ENCODE measurements at regions not wholly inside any gene's neighbourhood (a gene's known extent, or its start where the extent isn't known, plus 50 kb on each side); places are given as distances from the start of the nearest gene placed in this dataset.

DNA sequence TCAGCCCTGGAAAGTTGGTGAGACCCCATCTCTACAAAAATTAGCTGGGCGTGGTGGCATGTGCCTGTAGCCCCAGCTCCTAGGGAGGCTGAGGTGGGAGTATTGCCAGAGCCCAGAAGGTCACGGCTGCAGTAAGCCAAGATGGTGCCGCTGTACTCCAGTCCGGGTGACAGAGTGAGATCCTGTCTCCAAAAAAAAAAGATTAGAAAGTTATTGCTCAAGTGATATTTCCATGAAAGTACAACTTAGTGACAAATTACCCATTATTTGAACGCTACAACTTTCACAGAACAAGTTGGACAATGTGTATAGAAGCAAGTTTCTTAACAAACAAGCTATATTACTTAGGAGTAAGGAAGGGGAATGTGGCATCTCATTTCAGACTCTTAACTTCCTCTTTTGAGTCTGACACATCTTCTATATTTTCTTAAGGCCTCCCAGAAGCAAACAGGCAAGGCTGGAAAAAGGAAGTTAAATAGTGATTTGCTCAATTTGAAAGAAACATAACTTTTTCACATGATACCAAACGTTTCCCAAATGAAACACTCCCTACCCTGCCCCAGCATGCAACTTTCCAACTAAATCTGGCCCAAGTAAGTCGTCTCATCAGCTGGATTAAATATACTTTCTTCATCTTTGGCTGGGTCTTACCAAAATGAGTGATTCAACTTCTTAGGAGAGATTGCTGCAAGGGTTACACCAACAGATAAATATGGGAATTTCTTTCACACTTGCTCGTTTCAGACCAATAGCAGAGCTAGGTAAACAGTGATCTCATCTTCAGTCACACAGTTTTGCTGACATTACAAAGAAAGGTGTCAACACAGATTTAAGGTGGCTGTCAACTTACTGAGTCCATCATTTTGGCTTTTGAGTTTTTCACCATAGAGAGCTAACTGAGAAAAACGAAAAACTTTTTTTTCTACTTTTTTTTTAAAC is 66.3 kb upstream of the KLF6 start:
- TSS peak; percentile 89 for BruUV-seq (replicated peaks)
- ChIA-PET POLR2A (interaction anchor here (0.6 to 2.0 kb wide), 9 partner anchors 15 to 231 kb away, joined by 3 to 15 read pairs (median 3); no protein-coding TSS in a partner anchor), CTCF (interaction anchor here (0.5 kb wide), 1 partner anchor 964 kb away, joined by 3 read pairs; no protein-coding TSS in a partner anchor)
- no peak overlapping the region for H3K4me3 ChIP-seq (ENCODE audit: low read depth in 2 of 2, low read length in 2 of 2)
- H3K36me3 ChIP-seq (ENCODE audit: control insufficient read depth, insufficient read depth, low read length): no peaks in the 10 kb centered on the region
- DNase-seq (ENCODE audit: low read depth, low spot score) (peak; percentile 88), ATAC-seq (no peak; the same call in 1 of the 2 replicates)
- H3K9me3 ChIP-seq (ENCODE audit: control insufficient read depth, insufficient read depth, low read depth, low read length): no peaks in the 10 kb centered on the region; the same call in 1 of the 2 replicates
- intact Hi-C loops (cut with micrococcal nuclease; ENCODE audit: unreplicated experiment): loop anchor here (5.0 kb wide), 1 partner anchor 36 kb away; no protein-coding TSS in a partner anchor
- in situ Hi-C loops (cut with HindIII; ENCODE audit: low pct_unique_long_range_greater_than_20kb, low sequenced_read_pairs): no loop called here
- peak overlapping the region; percentile 100 for H3K27ac ChIP-seq (ENCODE audit: low read length)
- no peaks in the 10 kb centered on the region for H3K27me3 ChIP-seq (ENCODE audit: control insufficient read depth, insufficient read depth, low read length)
- peaks cover 39% of the 10 kb centered on the region for H3K4me1 ChIP-seq (ENCODE audit: control insufficient read depth, insufficient read depth, low read length)
- TF ChIP-seq TCF7L2 (IDR thresholded peaks at IDR 0.05; ENCODE audit: low read depth, low read length) (no peak), POLR2AphosphoS5 (IDR thresholded peaks at IDR 0.05; ENCODE audit: low read depth, low read length) (0 out of 2 replicates have a peak, but pooled peaks have one; percentile 28), SIN3A (IDR thresholded peaks at IDR 0.05; ENCODE audit: borderline replicate concordance, insufficient read depth, low read depth, low read length) (no peak)
- TF ChIP-seq, protein P1, sequence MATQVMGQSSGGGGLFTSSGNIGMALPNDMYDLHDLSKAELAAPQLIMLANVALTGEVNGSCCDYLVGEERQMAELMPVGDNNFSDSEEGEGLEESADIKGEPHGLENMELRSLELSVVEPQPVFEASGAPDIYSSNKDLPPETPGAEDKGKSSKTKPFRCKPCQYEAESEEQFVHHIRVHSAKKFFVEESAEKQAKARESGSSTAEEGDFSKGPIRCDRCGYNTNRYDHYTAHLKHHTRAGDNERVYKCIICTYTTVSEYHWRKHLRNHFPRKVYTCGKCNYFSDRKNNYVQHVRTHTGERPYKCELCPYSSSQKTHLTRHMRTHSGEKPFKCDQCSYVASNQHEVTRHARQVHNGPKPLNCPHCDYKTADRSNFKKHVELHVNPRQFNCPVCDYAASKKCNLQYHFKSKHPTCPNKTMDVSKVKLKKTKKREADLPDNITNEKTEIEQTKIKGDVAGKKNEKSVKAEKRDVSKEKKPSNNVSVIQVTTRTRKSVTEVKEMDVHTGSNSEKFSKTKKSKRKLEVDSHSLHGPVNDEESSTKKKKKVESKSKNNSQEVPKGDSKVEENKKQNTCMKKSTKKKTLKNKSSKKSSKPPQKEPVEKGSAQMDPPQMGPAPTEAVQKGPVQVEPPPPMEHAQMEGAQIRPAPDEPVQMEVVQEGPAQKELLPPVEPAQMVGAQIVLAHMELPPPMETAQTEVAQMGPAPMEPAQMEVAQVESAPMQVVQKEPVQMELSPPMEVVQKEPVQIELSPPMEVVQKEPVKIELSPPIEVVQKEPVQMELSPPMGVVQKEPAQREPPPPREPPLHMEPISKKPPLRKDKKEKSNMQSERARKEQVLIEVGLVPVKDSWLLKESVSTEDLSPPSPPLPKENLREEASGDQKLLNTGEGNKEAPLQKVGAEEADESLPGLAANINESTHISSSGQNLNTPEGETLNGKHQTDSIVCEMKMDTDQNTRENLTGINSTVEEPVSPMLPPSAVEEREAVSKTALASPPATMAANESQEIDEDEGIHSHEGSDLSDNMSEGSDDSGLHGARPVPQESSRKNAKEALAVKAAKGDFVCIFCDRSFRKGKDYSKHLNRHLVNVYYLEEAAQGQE (IDR thresholded peaks at IDR 0.05; ENCODE audit: insufficient read depth in 1 of 2, low read depth in 2 of 2, low read length in 1 of 2): no peak
- TF ChIP-seq, protein P2, sequence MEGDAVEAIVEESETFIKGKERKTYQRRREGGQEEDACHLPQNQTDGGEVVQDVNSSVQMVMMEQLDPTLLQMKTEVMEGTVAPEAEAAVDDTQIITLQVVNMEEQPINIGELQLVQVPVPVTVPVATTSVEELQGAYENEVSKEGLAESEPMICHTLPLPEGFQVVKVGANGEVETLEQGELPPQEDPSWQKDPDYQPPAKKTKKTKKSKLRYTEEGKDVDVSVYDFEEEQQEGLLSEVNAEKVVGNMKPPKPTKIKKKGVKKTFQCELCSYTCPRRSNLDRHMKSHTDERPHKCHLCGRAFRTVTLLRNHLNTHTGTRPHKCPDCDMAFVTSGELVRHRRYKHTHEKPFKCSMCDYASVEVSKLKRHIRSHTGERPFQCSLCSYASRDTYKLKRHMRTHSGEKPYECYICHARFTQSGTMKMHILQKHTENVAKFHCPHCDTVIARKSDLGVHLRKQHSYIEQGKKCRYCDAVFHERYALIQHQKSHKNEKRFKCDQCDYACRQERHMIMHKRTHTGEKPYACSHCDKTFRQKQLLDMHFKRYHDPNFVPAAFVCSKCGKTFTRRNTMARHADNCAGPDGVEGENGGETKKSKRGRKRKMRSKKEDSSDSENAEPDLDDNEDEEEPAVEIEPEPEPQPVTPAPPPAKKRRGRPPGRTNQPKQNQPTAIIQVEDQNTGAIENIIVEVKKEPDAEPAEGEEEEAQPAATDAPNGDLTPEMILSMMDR (IDR thresholded peaks at IDR 0.05): no peak

DNA sequence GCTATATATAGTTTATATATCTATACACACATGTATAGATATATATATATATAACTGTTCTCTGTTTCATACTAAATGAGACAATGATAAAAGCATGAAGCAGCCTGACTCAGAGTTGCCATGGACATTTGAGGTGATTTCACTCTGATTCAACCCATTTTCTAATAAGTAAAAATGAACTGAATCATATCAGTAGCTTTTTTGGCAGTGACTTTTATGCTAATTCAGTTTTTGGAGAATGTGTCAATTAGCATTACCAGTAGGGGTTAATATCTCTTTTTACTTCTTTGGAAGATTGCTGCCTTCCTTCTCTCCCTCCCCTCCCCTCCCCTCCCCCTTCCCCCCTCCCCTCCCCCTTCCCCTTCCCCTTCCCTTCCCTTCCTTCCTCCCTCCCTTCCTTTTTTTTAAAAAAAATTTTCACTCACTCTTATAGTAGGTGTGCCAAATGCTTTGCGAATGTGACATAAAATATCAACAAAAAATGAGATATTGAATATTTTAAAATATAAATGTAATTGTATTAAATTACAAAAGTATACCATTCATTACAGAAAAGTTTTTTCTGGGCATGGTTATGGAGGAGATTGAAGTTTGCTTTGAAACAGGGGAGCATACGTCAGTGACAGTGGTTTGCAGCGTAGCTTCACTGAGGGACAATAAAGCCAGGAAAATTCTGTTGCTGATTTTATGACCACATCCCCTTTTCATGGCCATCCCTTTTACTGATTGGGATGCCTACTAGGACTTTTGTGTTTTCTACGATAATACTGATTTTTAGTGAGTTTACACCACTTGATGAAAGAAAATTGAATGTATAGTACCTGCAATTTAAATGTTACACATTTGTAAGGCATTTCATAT is 64.0 kb upstream of the KLF6 start:
- H3K4me3 ChIP-seq (ENCODE audit: low read depth in 2 of 2, low read length in 2 of 2): no peak overlapping the region
- TF ChIP-seq TCF7L2 (IDR thresholded peaks at IDR 0.05; ENCODE audit: low read depth, low read length) (no peak), SIN3A (IDR thresholded peaks at IDR 0.05; ENCODE audit: borderline replicate concordance, insufficient read depth, low read depth, low read length) (no peak), POLR2AphosphoS5 (IDR thresholded peaks at IDR 0.05; ENCODE audit: low read depth, low read length) (no peak)
- TF ChIP-seq, protein P2 (IDR thresholded peaks at IDR 0.05): no peak
- TF ChIP-seq, protein P1 (IDR thresholded peaks at IDR 0.05; ENCODE audit: insufficient read depth in 1 of 2, low read depth in 2 of 2, low read length in 1 of 2): no peak
- peak overlapping the region; percentile 100 for H3K27ac ChIP-seq (ENCODE audit: low read length)
- intact Hi-C loops (cut with micrococcal nuclease; ENCODE audit: unreplicated experiment) (no loop called here), in situ Hi-C loops (cut with HindIII; ENCODE audit: low pct_unique_long_range_greater_than_20kb, low sequenced_read_pairs) (no loop called here)
- ChIA-PET CTCF (no interaction called here), POLR2A (no interaction called here)
- no TSS peak for BruUV-seq (replicated peaks)
- no peak for DNase-seq (ENCODE audit: low read depth, low spot score)
- no peaks in the 10 kb centered on the region; the same call in 1 of the 2 replicates for H3K9me3 ChIP-seq (ENCODE audit: control insufficient read depth, insufficient read depth, low read depth, low read length)
- no peaks in the 10 kb centered on the region for H3K27me3 ChIP-seq (ENCODE audit: control insufficient read depth, insufficient read depth, low read length)
- ATAC-seq: no peak
- H3K4me1 ChIP-seq (ENCODE audit: control insufficient read depth, insufficient read depth, low read length): peaks cover 33% of the 10 kb centered on the region
- H3K36me3 ChIP-seq (ENCODE audit: control insufficient read depth, insufficient read depth, low read length): no peaks in the 10 kb centered on the region

Measured in Panc1 (cell line).